GM12892 (cell line): ENCODE measurements at regions not wholly inside any gene's neighbourhood (a gene's known extent, or its start where the extent isn't known, plus 50 kb on each side); places are given as distances from the start of the nearest gene placed in this dataset.

Experiments
- POLR2A ChIP-seq: IDR thresholded peaks from 2 replicates; pipeline ENCODE4 v1.6.1; 2011; ENCODE audit warnings: low read depth, low read length, control low read depth
- POLR2AphosphoS5 ChIP-seq: IDR thresholded peaks from 2 replicates; pipeline ENCODE4 v1.6.1; 2011; ENCODE audit warnings: low read depth, low read length, control low read depth

DNA sequence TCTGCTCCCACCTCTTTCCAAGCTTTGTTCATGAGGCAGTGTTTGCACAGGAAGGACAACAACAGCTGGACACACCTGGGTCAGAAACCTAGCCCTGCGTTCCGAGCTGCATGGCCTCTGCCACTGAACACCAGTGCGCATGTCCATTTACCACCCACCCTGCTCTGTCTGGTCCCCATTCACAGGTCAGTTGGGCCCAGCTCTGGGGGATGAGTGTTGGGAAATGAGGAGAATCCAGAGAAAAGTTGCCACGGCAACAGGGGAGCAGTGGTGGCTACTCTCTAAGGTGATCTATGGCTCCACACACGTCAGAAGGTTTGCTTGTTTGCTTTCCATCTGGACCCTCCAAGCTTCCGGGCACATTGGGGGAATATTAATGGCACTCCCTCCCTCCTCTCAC, 70.4 kb upstream of the ASIC2 start:
- TF ChIP-seq POLR2AphosphoS5 (no peak), POLR2A (no peak)
